GM12865 (cell line): ENCODE measurements at regions not wholly inside any gene's neighbourhood (a gene's known extent, or its start where the extent isn't known, plus 50 kb on each side); places are given as distances from the start of the nearest gene placed in this dataset.

Experiments used
- DNase-seq: peaks from one replicate; pipeline ENCODE4 v3.0.0; 2010; ENCODE audit warnings: low read depth
- H3K4me3 ChIP-seq: 2 replicates; pipeline ENCODE4 v1.5.1; 2011; ENCODE audit warnings: mild to moderate bottlenecking, low read depth, low read length, control low read depth
- TF ChIP-seq, protein P1 (sequence below): IDR thresholded peaks from 2 replicates; pipeline ENCODE4 v1.5.1; 2011; ENCODE audit warnings: low read length, control low read depth, low read depth, inconsistent platforms; ENCODE audit not compliant: insufficient read depth; ENCODE audit errors: missing control alignments

DNA sequence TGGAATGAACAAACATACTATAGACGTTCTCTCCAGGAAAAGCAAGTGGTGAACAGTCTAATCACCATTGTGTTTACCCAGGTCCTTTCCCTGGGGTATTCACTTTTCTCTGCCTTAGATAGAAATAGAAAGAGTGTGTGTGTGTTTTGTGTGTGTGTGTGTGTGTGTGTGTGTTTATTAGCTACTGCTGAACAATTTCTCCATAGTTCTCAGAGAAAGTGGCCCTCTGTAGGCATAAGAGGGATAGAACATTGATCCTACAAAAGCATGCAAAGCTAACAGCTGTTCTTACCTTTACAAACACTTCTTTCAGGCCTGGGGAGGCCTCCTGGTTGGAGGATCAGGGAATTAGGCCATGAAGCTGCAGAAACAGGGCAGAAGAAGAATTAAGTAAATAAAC, 665.7 kb upstream of the TBX3 start:
- no peak for DNase-seq
- no peak overlapping the region for H3K4me3 ChIP-seq
- TF ChIP-seq, protein P1, sequence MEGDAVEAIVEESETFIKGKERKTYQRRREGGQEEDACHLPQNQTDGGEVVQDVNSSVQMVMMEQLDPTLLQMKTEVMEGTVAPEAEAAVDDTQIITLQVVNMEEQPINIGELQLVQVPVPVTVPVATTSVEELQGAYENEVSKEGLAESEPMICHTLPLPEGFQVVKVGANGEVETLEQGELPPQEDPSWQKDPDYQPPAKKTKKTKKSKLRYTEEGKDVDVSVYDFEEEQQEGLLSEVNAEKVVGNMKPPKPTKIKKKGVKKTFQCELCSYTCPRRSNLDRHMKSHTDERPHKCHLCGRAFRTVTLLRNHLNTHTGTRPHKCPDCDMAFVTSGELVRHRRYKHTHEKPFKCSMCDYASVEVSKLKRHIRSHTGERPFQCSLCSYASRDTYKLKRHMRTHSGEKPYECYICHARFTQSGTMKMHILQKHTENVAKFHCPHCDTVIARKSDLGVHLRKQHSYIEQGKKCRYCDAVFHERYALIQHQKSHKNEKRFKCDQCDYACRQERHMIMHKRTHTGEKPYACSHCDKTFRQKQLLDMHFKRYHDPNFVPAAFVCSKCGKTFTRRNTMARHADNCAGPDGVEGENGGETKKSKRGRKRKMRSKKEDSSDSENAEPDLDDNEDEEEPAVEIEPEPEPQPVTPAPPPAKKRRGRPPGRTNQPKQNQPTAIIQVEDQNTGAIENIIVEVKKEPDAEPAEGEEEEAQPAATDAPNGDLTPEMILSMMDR: no peak

DNA sequence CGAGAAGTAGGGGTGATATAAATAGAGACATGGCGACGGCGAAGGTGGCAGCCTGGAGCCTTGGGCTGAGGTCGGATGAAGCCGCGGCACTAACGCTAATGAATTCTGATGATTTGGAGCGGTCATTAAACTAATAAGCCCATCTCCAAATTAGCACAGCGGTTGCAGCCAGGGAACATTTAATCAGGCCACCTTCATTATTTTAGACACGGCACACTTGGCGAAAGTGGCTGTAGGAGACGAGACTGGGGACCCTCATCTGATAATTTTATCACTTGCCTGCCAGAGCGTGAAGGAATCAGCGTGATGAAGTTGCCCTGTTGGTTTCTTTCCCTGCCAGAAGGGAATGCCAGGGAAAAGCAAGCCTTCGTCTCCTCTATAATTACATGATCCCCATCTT, 664.3 kb upstream of the TBX3 start:
- no peak overlapping the region for H3K4me3 ChIP-seq
- DNase-seq: no peak
- TF ChIP-seq, protein P1: no peak

DNA sequence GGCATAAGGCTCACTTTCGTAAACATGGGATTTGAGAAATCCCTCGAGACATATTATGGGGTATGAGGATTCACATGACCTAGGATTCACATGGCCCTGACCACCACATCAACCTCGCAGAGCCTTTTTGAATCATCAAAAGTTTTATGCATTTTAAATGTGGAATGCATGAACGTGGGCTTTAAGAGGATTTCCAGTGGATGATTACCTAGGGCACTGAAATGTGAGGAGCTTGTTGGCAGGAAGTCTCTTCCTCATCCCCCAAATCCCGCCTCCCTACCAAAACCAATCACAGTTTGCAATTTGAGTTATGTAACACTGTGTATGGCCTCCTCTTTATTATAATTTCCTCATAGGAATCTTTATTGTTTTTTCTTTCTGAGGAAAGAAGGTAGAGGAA, 659.6 kb upstream of the TBX3 start:
- DNase-seq: no peak
- TF ChIP-seq, protein P1: no peak
- no peak overlapping the region for H3K4me3 ChIP-seq

DNA sequence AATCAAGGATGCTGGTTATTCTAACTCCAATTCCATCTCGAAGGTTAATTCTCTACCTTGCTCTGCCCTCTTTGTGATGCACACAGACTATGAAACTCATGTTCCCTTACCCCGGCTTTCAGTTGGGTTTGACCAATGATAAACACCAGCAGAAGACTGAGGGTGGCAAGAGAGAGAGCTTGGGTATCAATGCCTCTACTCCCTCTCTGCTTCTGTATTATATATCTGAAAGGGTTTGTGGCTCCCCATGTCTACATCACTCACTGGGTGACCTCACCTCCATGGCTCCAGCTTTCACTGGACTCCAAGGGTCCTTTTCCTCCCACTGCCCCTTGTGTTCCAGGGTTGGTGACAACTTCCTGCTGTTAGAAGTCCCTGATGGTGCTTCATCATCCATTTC, 659.0 kb upstream of the TBX3 start:
- no peak overlapping the region for H3K4me3 ChIP-seq
- TF ChIP-seq, protein P1: no peak
- DNase-seq: no peak

DNA sequence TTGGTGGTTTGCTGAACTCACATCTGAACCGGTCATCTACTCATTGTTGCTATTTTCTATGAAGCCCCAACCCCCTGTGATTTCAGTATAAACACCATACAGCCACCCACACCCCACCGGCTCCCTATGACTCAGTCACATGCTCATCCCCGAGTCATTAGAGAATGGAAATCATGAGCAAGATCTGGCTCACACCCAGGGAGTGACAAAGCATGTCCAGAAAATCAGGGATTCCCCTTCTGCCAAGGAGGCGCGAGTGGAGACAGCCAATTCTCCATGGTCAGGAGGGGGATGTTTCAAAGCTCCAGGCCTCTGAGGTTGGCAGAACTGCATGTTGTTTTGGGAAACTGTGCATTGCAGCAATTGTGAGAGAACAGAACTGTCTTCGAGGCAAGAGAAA, 657.5 kb upstream of the TBX3 start:
- TF ChIP-seq, protein P1: no peak
- H3K4me3 ChIP-seq: no peak overlapping the region
- peak; percentile 59 for DNase-seq

DNA sequence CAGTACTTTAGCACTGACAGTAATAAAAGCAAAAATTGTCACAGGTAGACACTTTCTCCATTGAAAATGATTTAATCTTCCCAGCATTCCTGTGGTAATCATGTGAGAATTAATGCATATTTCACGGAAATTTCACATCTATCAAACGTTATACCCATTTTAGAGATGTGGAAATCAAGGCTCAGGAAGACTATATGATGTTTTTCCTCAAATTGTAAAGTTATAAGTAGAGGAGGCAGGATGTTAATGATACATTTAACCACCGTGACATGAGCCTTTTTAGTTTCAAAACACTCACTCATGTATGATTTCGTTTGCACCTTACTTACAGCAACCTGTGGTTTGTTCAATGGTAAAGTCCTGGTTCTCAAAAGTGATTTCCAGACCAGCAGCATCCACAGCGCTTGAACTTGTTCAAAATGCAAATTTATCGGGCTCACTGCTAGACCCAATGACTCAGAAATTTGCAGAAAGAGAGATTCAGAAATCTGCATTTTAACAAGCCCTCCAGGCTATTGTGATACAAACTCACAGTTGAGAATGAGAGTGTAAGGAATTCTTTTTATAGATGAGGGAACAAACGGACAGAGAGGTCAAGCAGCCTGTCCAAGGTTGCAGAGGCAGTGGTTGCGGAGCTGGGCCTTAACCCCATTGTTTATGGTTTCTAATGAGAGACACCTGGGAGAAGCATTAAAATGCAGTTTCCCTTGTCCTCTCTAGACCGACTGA, 654.8 kb upstream of the TBX3 start:
- peak; percentile 89 for DNase-seq
- TF ChIP-seq, protein P1: no peak
- H3K4me3 ChIP-seq: no peak overlapping the region
